IMR-90 (cell line): ENCODE measurements at regions not wholly inside any gene's neighbourhood (a gene's known extent, or its start where the extent isn't known, plus 50 kb on each side); places are given as distances from the start of the nearest gene placed in this dataset.

ENCODE experiments used
- ATAC-seq: fragments of 200-7000 bp; cut with Tn5 transposase; 2 replicates; pipeline ENCODE4 v1.9.1; 2020; ENCODE audit warnings: low read depth, mild to moderate bottlenecking, moderate library complexity
- BruUV-seq: library from RNA; stranded (reverse); fragments of 400-500 nt; replicated peaks from 2 replicates; lab custom pipeline; 2021; lab: Mats Ljungman, UMichigan
- CTCF ChIA-PET: fragments of 300-600 bp; formaldehyde crosslinking; extraction: SDS; loops from one replicate; lab custom pipeline; 2021; ENCODE audit warnings: antibody characterized with exemption; lab: Yijun Ruan, JAX
- POLR2A ChIA-PET: fragments of 300-600 bp; sonication (Branson Sonifier 250); formaldehyde crosslinking; loops from one replicate; lab custom pipeline; 2022; ENCODE audit warnings: antibody characterized with exemption; ENCODE audit not compliant: unreplicated experiment; lab: Charles Lee
- DNase-seq: peaks from one replicate; pipeline ENCODE4 v3.0.0; 2013
- H2AFZ ChIP-seq: replicated peaks from 2 replicates; pipeline ENCODE3; 2013; ENCODE audit warnings: low read length, mild to moderate bottlenecking; ENCODE audit not compliant: poor library complexity
- H2AK5ac ChIP-seq: 2 replicates; pipeline ENCODE4 v1.6.1; 2013; ENCODE audit warnings: low read depth, low read length, inconsistent platforms
- H2AK9ac ChIP-seq: replicated peaks from 2 replicates; pipeline ENCODE3; 2013; ENCODE audit warnings: mild to moderate bottlenecking, low read depth, low read length, moderate library complexity; ENCODE audit not compliant: poor library complexity
- H2BK120ac ChIP-seq: 2 replicates; pipeline ENCODE4 v1.6.1; 2013; ENCODE audit warnings: low read depth, low read length, inconsistent platforms
- H2BK15ac ChIP-seq: 3 replicates; pipeline ENCODE4 v1.6.1; 2013; ENCODE audit warnings: low read depth, low read length, inconsistent platforms
- H2BK20ac ChIP-seq: 2 replicates; pipeline ENCODE4 v1.6.1; 2013; ENCODE audit warnings: low read depth, mild to moderate bottlenecking, inconsistent platforms, low read length, moderate library complexity
- H2BK5ac ChIP-seq: 2 replicates; pipeline ENCODE4 v1.6.1; 2013; ENCODE audit warnings: mild to moderate bottlenecking, low read depth, low read length, inconsistent platforms; ENCODE audit not compliant: poor library complexity, severe bottlenecking
- H3K14ac ChIP-seq: replicated peaks from 2 replicates; pipeline ENCODE4 v1.6.1; 2013; ENCODE audit warnings: low read depth, low read length, inconsistent platforms
- H3K18ac ChIP-seq: 2 replicates; pipeline ENCODE4 v1.6.1; 2013; ENCODE audit warnings: low read depth, low read length, control low read depth
- H3K23ac ChIP-seq: 2 replicates; pipeline ENCODE4 v1.6.1; 2013; ENCODE audit warnings: low read depth, low read length, inconsistent platforms
- H3K27ac ChIP-seq: 2 replicates; pipeline ENCODE4 v1.5.1; 2013; ENCODE audit warnings: mild to moderate bottlenecking, control low read depth, low read length; ENCODE audit not compliant: insufficient read depth
- H3K27me3 ChIP-seq: 2 replicates; pipeline ENCODE4 v1.6.1; 2013; ENCODE audit warnings: low read length; ENCODE audit not compliant: control insufficient read depth, insufficient read depth
- H3K36me3 ChIP-seq: 2 replicates; pipeline ENCODE4 v1.6.1; 2013; ENCODE audit warnings: low read length, mixed read lengths; ENCODE audit not compliant: control insufficient read depth, insufficient read depth
- H3K4ac ChIP-seq: 2 replicates; pipeline ENCODE4 v1.6.1; 2013; ENCODE audit warnings: low read depth, low read length, inconsistent platforms
- H3K4me1 ChIP-seq: 2 replicates; pipeline ENCODE4 v1.6.1; 2013; ENCODE audit warnings: low read length, mixed read lengths; ENCODE audit not compliant: control insufficient read depth, insufficient read depth
- H3K4me2 ChIP-seq: 2 replicates; pipeline ENCODE4 v1.6.1; 2013; ENCODE audit warnings: low read depth, mild to moderate bottlenecking, control low read depth, low read length, moderate library complexity
- H3K4me3 ChIP-seq: 2 replicates; pipeline ENCODE4 v1.5.1; 2013; ENCODE audit warnings: low read depth, mild to moderate bottlenecking, control low read depth, low read length, moderate library complexity; ENCODE audit not compliant: insufficient read depth
- H3K56ac ChIP-seq: 2 replicates; pipeline ENCODE4 v1.6.1; 2013; ENCODE audit warnings: low read length, inconsistent platforms; ENCODE audit not compliant: insufficient read depth; ENCODE audit errors: extremely low read depth
- H3K79me1 ChIP-seq, 2 experiments: 2 replicates each; pipeline ENCODE4 v1.6.1; 2013; ENCODE audit warnings: low read length in 2 of 2, inconsistent platforms in 1 of 2, low read depth in 1 of 2
- H3K9ac ChIP-seq: 2 replicates; pipeline ENCODE4 v1.6.1; 2013; ENCODE audit warnings: low read depth, low read length, control low read depth
- H3K9me1 ChIP-seq: 2 replicates; pipeline ENCODE4 v1.6.1; 2013; ENCODE audit warnings: low read length, inconsistent platforms; ENCODE audit not compliant: insufficient read depth
- H3K9me3 ChIP-seq: 2 replicates; pipeline ENCODE4 v1.6.1; 2013; ENCODE audit warnings: low read length; ENCODE audit not compliant: control insufficient read depth, insufficient read depth
- H4K20me1 ChIP-seq: 2 replicates; pipeline ENCODE4 v1.6.1; 2013; ENCODE audit warnings: low read length, inconsistent platforms; ENCODE audit not compliant: insufficient read depth
- H4K5ac ChIP-seq: 2 replicates; pipeline ENCODE4 v1.6.1; 2013; ENCODE audit warnings: mild to moderate bottlenecking, low read depth, low read length, control low read depth
- H4K8ac ChIP-seq, 2 experiments: 2 replicates each; pipeline ENCODE4 v1.6.1; 2013; ENCODE audit warnings: low read depth in 2 of 2, low read length in 2 of 2, control low read depth in 1 of 2, inconsistent platforms in 1 of 2
- H4K91ac ChIP-seq: 2 replicates; pipeline ENCODE4 v1.6.1; 2013; ENCODE audit warnings: low read depth, low read length, inconsistent platforms; ENCODE audit not compliant: insufficient read depth
- BHLHE40 ChIP-seq: fragments of 150-350 bp; IDR thresholded peaks from 2 replicates; pipeline ENCODE4 v1.6.1; 2016; ENCODE audit warnings: mild to moderate bottlenecking, low read depth, low read length
- CEBPB ChIP-seq: IDR thresholded peaks from 2 replicates; pipeline ENCODE4 v1.6.1; 2012; ENCODE audit warnings: low read depth, low read length, improper control_type of control experiment
- CHD1 ChIP-seq: IDR thresholded peaks from 2 replicates; pipeline ENCODE4 v1.6.1; 2012; ENCODE audit warnings: low read depth, low read length, improper control_type of control experiment
- FOS ChIP-seq: fragments of 150-350 bp; IDR thresholded peaks from 2 replicates; pipeline ENCODE4 v1.6.1; 2016; ENCODE audit warnings: low read depth, low read length
- MAFK ChIP-seq: IDR thresholded peaks from 2 replicates; pipeline ENCODE4 v1.6.1; 2012; ENCODE audit warnings: low read depth, low read length, improper control_type of control experiment
- MAZ ChIP-seq: IDR thresholded peaks from 2 replicates; pipeline ENCODE4 v1.6.1; 2012; ENCODE audit warnings: low read depth, mild to moderate bottlenecking, low read length, improper control_type of control experiment, moderate library complexity, borderline replicate concordance
- MXI1 ChIP-seq: IDR thresholded peaks from 2 replicates; pipeline ENCODE4 v1.6.1; 2012; ENCODE audit warnings: low read depth, mild to moderate bottlenecking, low read length, moderate library complexity, borderline replicate concordance
- NFE2L2 ChIP-seq: fragments of 150-350 bp; IDR thresholded peaks from 2 replicates; pipeline ENCODE4 v1.6.1; 2016; ENCODE audit warnings: low read depth, mild to moderate bottlenecking, low read length
- POLR2A ChIP-seq: IDR thresholded peaks from 2 replicates; pipeline ENCODE4 v1.6.1; 2012; ENCODE audit warnings: mild to moderate bottlenecking, low read depth, low read length
- RAD21 ChIP-seq: IDR thresholded peaks from 2 replicates; pipeline ENCODE4 v1.6.1; 2012; ENCODE audit warnings: low read length, improper control_type of control experiment
- RCOR1 ChIP-seq: IDR thresholded peaks from 2 replicates; pipeline ENCODE4 v1.6.1; 2012; ENCODE audit warnings: mild to moderate bottlenecking, low read length, improper control_type of control experiment; ENCODE audit not compliant: insufficient replicate concordance
- RFX5 ChIP-seq: IDR thresholded peaks from 2 replicates; pipeline ENCODE4 v1.8.0; 2012; ENCODE audit warnings: low read depth, mild to moderate bottlenecking, low read length, moderate library complexity
- SMC3 ChIP-seq: fragments of 150-350 bp; IDR thresholded peaks from 2 replicates; pipeline ENCODE4 v1.6.1; 2016; ENCODE audit warnings: low read depth, mild to moderate bottlenecking, antibody characterized with exemption, low read length, moderate library complexity
- WGBS, 2 experiments: methylation state at CpG; one replicate each; pipeline versions ENCODE4 v1.1.5 to v1.1.7; 2013; ENCODE audit warnings: missing lambda C conversion rate in 2 of 2; ENCODE audit not compliant: insufficient read length in 1 of 2; ENCODE audit errors: extremely low coverage in 2 of 2; 5-methylcytosine and 5-hydroxymethylcytosine counted together
- dilution Hi-C: fragments of 300-500 bp; cut with HindIII; formaldehyde crosslinking; loops from one replicate; pipeline ENCODE4 v1.14.3; 2018; ENCODE audit warnings: low sequenced_read_pairs; ENCODE audit not compliant: unreplicated experiment
- in situ Hi-C: fragments of 300-500 bp; cut with MboI; formaldehyde crosslinking; loops from 3 replicates; pipeline ENCODE4 v1.14.3; 2019; ENCODE audit warnings: low sequenced_read_pairs, inconsistent platforms, mixed read lengths
- intact Hi-C: fragments of 100-400 bp; cut with micrococcal nuclease; formaldehyde crosslinking; loops from 2 replicates; pipeline ENCODE4 v1.10.0; 2022
- TF ChIP-seq, protein P1 (sequence below): fragments of 150-350 bp; IDR thresholded peaks from 2 replicates; pipeline ENCODE4 v1.6.1; 2017; ENCODE audit warnings: mild to moderate bottlenecking, antibody characterized with exemption, low read length, low read depth
- TF ChIP-seq, protein P2 (sequence below): fragments of 150-350 bp; IDR thresholded peaks from 2 replicates; pipeline ENCODE4 v1.6.1; 2016; ENCODE audit warnings: low read depth, mild to moderate bottlenecking, low read length, moderate library complexity, borderline replicate concordance
- TF ChIP-seq, protein P3 (sequence below): conservative IDR thresholded peaks from 2 replicates; pipeline ENCODE4 v1.5.1; 2012; ENCODE audit warnings: mild to moderate bottlenecking, low read depth, low read length, improper control_type of control experiment

DNA sequence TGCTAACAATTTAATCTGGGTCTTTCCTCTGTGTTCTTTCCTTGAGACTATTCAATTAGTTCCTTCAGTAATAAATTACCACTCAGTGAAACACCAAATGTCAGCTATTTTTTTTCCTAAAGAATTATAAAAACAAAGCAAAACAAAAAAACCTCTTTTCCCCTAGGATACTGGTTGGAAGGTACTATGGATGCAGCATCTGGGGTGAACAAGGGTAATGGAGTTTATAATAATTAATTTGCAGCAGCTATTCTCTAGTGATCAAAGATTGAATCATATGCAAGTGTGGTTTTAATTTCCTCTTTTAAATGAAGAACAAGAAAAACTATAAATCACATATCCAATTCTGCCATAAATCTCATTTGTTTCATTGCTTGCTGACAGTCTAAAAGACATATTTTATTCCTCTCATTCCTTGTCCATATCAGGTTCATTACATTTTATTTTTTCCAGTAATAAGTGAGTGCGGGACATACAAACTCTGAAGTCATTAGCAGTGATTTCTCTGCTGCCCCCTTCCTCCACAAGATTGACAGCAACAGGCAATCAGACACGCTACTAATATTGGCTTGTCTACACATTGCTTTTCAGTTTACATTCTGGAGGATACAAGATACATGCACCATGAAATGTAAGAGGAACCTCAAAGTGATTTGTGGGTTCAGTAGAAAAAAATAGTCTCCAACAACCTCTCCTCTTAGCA is 1093.4 kb upstream of the SLIT2 start:
- H2BK120ac ChIP-seq = no peak overlapping the region
- no peaks in the 10 kb centered on the region; the same call in 1 of the 2 replicates for H3K9me3 ChIP-seq
- no peak overlapping the region for H3K4me3 ChIP-seq
- H3K9ac ChIP-seq = no peak overlapping the region
- H3K4ac ChIP-seq = no peak overlapping the region
- no peak overlapping the region for H2BK15ac ChIP-seq
- H3K14ac ChIP-seq = no peak overlapping the region
- intact Hi-C loops = no loop called here
- dilution Hi-C loops = no loop called here
- H3K9me1 ChIP-seq = no peaks in the 10 kb centered on the region
- ATAC-seq (no peak), DNase-seq (no peak)
- no peak overlapping the region for H2BK20ac ChIP-seq
- no peaks in the 10 kb centered on the region for H3K27me3 ChIP-seq
- no peak overlapping the region for H3K23ac ChIP-seq
- no peak overlapping the region for H2AK9ac ChIP-seq
- H2AFZ ChIP-seq = no peak overlapping the region
- ChIA-PET CTCF (no interaction called here), POLR2A (no interaction called here)
- WGBS, 2 experiments = no CpG with 5 or more reads among the region's 2 CpGs
- no TSS peak for BruUV-seq
- in situ Hi-C loops = no loop called here
- no peak overlapping the region for H3K4me2 ChIP-seq
- TF ChIP-seq NFE2L2 (no peak), CEBPB (no peak), RCOR1 (no peak), RFX5 (no peak), POLR2A (no peak), RAD21 (no peak), MAFK (no peak), MXI1 (no peak), CHD1 (no peak), FOS (no peak), MAZ (no peak), SMC3 (no peak), BHLHE40 (no peak)
- TF ChIP-seq, protein P1, sequence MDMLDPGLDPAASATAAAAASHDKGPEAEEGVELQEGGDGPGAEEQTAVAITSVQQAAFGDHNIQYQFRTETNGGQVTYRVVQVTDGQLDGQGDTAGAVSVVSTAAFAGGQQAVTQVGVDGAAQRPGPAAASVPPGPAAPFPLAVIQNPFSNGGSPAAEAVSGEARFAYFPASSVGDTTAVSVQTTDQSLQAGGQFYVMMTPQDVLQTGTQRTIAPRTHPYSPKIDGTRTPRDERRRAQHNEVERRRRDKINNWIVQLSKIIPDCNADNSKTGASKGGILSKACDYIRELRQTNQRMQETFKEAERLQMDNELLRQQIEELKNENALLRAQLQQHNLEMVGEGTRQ = no peak
- TF ChIP-seq, protein P2, sequence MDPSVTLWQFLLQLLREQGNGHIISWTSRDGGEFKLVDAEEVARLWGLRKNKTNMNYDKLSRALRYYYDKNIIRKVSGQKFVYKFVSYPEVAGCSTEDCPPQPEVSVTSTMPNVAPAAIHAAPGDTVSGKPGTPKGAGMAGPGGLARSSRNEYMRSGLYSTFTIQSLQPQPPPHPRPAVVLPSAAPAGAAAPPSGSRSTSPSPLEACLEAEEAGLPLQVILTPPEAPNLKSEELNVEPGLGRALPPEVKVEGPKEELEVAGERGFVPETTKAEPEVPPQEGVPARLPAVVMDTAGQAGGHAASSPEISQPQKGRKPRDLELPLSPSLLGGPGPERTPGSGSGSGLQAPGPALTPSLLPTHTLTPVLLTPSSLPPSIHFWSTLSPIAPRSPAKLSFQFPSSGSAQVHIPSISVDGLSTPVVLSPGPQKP = no peak
- TF ChIP-seq, protein P3, sequence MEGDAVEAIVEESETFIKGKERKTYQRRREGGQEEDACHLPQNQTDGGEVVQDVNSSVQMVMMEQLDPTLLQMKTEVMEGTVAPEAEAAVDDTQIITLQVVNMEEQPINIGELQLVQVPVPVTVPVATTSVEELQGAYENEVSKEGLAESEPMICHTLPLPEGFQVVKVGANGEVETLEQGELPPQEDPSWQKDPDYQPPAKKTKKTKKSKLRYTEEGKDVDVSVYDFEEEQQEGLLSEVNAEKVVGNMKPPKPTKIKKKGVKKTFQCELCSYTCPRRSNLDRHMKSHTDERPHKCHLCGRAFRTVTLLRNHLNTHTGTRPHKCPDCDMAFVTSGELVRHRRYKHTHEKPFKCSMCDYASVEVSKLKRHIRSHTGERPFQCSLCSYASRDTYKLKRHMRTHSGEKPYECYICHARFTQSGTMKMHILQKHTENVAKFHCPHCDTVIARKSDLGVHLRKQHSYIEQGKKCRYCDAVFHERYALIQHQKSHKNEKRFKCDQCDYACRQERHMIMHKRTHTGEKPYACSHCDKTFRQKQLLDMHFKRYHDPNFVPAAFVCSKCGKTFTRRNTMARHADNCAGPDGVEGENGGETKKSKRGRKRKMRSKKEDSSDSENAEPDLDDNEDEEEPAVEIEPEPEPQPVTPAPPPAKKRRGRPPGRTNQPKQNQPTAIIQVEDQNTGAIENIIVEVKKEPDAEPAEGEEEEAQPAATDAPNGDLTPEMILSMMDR = no peak
- no peak overlapping the region for H3K56ac ChIP-seq
- H3K4me1 ChIP-seq = no peaks in the 10 kb centered on the region
- no peak overlapping the region for H3K18ac ChIP-seq
- no peaks in the 10 kb centered on the region for H3K79me1 ChIP-seq
- H4K5ac ChIP-seq = no peak overlapping the region
- H4K8ac ChIP-seq = no peak overlapping the region
- H4K91ac ChIP-seq = no peak overlapping the region
- H2AK5ac ChIP-seq = no peak overlapping the region
- H3K27ac ChIP-seq = no peak overlapping the region
- H4K20me1 ChIP-seq = no peaks in the 10 kb centered on the region
- H3K36me3 ChIP-seq = no peaks in the 10 kb centered on the region
- no peak overlapping the region for H2BK5ac ChIP-seq
